Neural crest cell (in vitro differentiated cells): ENCODE measurements at regions not wholly inside any gene's neighbourhood (a gene's known extent, or its start where the extent isn't known, plus 50 kb on each side); places are given as distances from the start of the nearest gene placed in this dataset.

Experiments used
- DNase-seq: peaks from one replicate; pipeline ENCODE4 v3.0.0; 2021; ENCODE audit warnings: low read depth, mixed read lengths, low spot score
- H3K27ac Mint-ChIP-seq: one replicate; pipeline ENCODE4 v1.8.0; 2021; ENCODE audit warnings: mild to moderate bottlenecking, mixed read lengths; ENCODE audit not compliant: unreplicated experiment
- H3K27me3 Mint-ChIP-seq: 2 replicates; pipeline ENCODE4 v1.8.0; 2021; ENCODE audit warnings: low read depth, mild to moderate bottlenecking, mixed read lengths
- H3K36me3 Mint-ChIP-seq: 2 replicates; pipeline ENCODE4 v1.8.0; 2021; ENCODE audit warnings: low read depth, mild to moderate bottlenecking, mixed read lengths
- H3K4me1 Mint-ChIP-seq: 2 replicates; pipeline ENCODE4 v1.8.0; 2021; ENCODE audit warnings: mixed read lengths
- H3K4me3 Mint-ChIP-seq: one replicate; pipeline ENCODE4 v1.8.0; 2021; ENCODE audit warnings: mild to moderate bottlenecking, mixed read lengths
- H3K9me3 Mint-ChIP-seq: 2 replicates; pipeline ENCODE4 v1.8.0; 2021; ENCODE audit warnings: mixed read lengths
- TF ChIP-seq, protein P1 (sequence below): fragments of 200-600 bp; sonication (generic); conservative IDR thresholded peaks from 2 replicates; pipeline ENCODE4 v1.5.0; 2021; ENCODE audit warnings: antibody characterized with exemption, mild to moderate bottlenecking

DNA sequence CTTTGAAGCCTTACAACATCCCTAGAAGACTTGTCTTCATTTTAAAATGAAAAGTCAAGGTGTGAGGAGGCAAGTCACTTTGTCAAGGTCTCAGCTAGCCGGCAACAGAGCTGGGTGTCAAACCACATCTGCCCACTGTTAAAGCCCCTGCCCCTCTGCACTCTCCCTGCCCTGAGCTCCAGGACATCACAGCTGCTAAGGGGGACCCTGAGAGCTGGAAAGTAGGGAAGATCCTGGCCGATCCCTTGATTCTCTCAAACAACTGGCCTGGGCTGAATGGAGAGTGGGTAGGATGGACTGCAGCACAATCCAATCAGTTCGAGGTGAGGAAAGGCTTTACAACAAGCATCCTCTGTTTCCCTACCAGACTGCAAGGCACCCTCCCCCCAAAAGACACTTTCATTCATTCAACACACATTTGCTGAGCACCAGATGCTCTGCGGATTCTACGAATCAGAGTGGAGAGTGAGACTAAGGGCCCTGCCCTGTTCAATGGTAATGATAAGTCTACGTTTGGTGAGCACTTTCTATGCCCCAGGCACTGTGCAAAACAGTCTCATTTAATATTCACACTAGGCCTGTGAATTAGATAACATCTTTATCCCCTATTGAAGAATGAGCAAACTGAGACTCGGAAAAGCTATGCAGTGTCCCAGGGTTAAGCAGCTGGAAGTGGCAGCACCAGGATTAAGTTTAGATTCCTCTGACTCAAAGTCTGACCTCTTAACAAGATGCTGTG is 148.1 kb downstream of the HERPUD2 start:
- DNase-seq = no peak
- Mint-ChIP-seq H3K27ac (no peak overlapping the region), H3K36me3 (no peaks in the 10 kb centered on the region), H3K27me3 (no peaks in the 10 kb centered on the region), H3K4me3 (no peak overlapping the region), H3K9me3 (no peaks in the 10 kb centered on the region), H3K4me1 (no peaks in the 10 kb centered on the region)
- TF ChIP-seq, protein P1, sequence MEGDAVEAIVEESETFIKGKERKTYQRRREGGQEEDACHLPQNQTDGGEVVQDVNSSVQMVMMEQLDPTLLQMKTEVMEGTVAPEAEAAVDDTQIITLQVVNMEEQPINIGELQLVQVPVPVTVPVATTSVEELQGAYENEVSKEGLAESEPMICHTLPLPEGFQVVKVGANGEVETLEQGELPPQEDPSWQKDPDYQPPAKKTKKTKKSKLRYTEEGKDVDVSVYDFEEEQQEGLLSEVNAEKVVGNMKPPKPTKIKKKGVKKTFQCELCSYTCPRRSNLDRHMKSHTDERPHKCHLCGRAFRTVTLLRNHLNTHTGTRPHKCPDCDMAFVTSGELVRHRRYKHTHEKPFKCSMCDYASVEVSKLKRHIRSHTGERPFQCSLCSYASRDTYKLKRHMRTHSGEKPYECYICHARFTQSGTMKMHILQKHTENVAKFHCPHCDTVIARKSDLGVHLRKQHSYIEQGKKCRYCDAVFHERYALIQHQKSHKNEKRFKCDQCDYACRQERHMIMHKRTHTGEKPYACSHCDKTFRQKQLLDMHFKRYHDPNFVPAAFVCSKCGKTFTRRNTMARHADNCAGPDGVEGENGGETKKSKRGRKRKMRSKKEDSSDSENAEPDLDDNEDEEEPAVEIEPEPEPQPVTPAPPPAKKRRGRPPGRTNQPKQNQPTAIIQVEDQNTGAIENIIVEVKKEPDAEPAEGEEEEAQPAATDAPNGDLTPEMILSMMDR = no peak

DNA sequence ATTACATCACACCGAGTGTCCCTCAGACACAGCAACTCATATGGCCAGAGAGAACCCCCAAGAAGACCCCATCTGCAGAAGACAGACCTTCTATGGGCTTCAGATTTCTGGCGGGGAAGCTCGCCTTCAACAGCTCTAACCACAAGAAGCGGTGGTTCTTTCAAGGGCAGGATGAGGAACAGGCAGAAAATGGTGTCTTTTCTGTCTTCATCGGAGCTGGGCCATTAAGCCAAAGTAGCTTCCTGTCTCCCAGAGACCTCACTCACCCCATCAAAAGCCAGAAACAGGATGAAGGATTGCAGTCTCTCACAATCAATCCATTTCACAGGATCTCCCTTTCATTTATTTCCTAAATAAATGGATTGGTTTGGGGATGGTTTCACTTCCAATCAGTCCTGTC is 149.1 kb downstream of the HERPUD2 start:
- Mint-ChIP-seq H3K36me3 (no peaks in the 10 kb centered on the region), H3K4me1 (no peaks in the 10 kb centered on the region), H3K4me3 (no peak overlapping the region), H3K27me3 (no peaks in the 10 kb centered on the region), H3K27ac (no peak overlapping the region), H3K9me3 (no peaks in the 10 kb centered on the region)
- DNase-seq = no peak
- TF ChIP-seq, protein P1 = no peak

DNA sequence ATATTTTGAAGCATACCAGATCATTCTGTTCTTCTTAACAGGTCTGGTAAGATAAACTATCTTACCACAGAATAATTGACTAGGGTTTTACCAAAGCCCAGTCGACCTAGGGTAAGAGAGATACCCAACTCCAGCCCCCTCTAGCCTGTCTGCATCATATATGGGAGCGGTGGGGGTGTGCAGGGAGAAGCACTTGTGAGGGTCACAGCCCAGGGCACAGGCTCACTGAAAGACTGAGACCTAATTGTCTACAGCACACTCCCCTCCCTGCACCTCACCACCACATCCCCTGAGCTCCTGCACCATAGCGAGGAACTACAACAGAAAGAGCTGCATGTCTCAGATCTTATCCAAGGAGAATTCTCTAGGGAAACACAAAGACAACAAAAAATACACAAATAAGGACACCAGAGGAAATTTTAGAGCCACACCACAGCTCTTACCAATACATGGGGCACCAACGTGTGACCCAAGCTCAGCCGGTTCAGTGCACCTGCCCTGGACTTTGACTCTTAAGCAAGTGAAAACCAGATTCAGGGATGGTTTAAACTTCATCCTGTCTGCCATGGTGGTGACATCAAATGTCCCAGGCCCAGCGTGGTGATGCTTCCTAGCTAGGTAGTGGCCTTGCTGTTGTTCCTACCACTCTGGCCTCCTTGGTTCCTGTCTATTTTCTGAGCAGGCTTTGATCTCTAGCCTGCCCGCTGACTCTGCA is 150.8 kb downstream of the HERPUD2 start:
- TF ChIP-seq, protein P1 = no peak
- Mint-ChIP-seq H3K4me1 (no peaks in the 10 kb centered on the region), H3K9me3 (no peaks in the 10 kb centered on the region), H3K27me3 (peaks cover 3% of the 10 kb centered on the region), H3K27ac (no peak overlapping the region), H3K4me3 (no peak overlapping the region), H3K36me3 (no peaks in the 10 kb centered on the region)
- DNase-seq = no peak

- Mint-ChIP-seq H3K36me3 (no peaks in the 10 kb centered on the region), H3K4me3 (peak overlapping the region; percentile 90), H3K4me1 (peaks cover 5% of the 10 kb centered on the region), H3K27ac (no peak overlapping the region), H3K27me3 (peaks cover 24% of the 10 kb centered on the region), H3K9me3 (no peaks in the 10 kb centered on the region)
- TF ChIP-seq, protein P1 = peak; percentile 98
- DNase-seq = peak; percentile 82
Observed at GRCh38 chr7:35537067-35538023, 157.6 kb downstream of the HERPUD2 start.

DNA sequence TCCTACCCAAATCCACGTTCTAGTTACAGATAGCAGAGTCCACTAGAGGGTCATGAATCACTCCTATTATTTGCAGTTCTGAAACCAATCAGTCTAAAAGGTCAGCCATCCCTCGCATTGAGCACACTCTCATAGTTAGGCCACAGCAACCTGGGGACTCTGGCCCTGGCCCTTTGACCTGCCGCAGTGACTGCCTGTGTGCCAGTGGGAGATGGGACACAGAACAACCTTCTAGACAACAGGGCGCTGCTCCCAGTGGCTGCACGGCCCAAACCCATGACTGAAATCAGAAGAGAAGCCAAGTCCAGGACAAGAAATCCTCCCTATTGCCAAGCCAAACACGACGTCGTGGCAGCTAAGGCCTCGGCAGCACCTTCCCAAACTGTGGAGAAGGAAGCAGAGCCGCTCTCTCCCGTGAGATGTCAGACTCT is 158.5 kb downstream of the HERPUD2 start:
- no peak for DNase-seq
- H3K27me3 Mint-ChIP-seq = peaks cover 31% of the 10 kb centered on the region
- H3K4me1 Mint-ChIP-seq = peaks cover 5% of the 10 kb centered on the region
- no peaks in the 10 kb centered on the region for H3K9me3 Mint-ChIP-seq
- H3K27ac Mint-ChIP-seq = no peak overlapping the region
- H3K4me3 Mint-ChIP-seq = peak overlapping the region; percentile 50
- no peaks in the 10 kb centered on the region for H3K36me3 Mint-ChIP-seq
- TF ChIP-seq, protein P1 = no peak
